K562 (cell line): ENCODE measurements at regions not wholly inside any gene's neighbourhood (a gene's known extent, or its start where the extent isn't known, plus 50 kb on each side); places are given as distances from the start of the nearest gene placed in this dataset.

Experiments used
- ATF2 ChIP-seq: sonication (generic); formaldehyde crosslinking; IDR thresholded peaks from 2 replicates; pipeline ENCODE4 v1.8.1; 2022; ENCODE audit warnings: missing genetic modification reagents
- CHD4 ChIP-seq: fragments of 200-600 bp; sonication (generic); IDR thresholded peaks from 3 replicates; pipeline ENCODE4 v1.6.1; 2012; ENCODE audit warnings: low read depth, mild to moderate bottlenecking, mixed read lengths, low read length, inconsistent platforms; ENCODE audit not compliant: insufficient read depth, insufficient replicate concordance, poor library complexity, severe bottlenecking
- COPS2 ChIP-seq: fragments of 450-650 bp; conservative IDR thresholded peaks from 2 replicates; pipeline ENCODE4 v1.6.1; 2016; ENCODE audit warnings: mild to moderate bottlenecking, moderate library complexity
- PTRF ChIP-seq: fragments of 450-650 bp; IDR thresholded peaks from 2 replicates; pipeline ENCODE4 v1.6.1; 2016; ENCODE audit warnings: mild to moderate bottlenecking, missing genetic modification characterization, missing compliant biosample characterization
- RNF2 ChIP-seq: sonication (generic); IDR thresholded peaks from 2 replicates; pipeline ENCODE4 v1.6.1; 2016
- SRSF1 ChIP-seq: fragments of 200-400 bp; formaldehyde crosslinking; IDR thresholded peaks from 2 replicates; pipeline ENCODE4 v1.6.1; 2017; ENCODE audit warnings: mild to moderate bottlenecking, low read depth, low read length, moderate library complexity
- TAL1 ChIP-seq: fragments of 450-650 bp; IDR thresholded peaks from 2 replicates; pipeline ENCODE4 v1.6.1; 2016; ENCODE audit warnings: mild to moderate bottlenecking
- ZNF76 ChIP-seq: fragments of 250-450 bp; sonication (Bioruptor Pico); IDR thresholded peaks from 2 replicates; pipeline ENCODE4 v1.4.0; 2020; ENCODE audit warnings: mild to moderate bottlenecking, moderate library complexity, borderline replicate concordance
- TF ChIP-seq, protein P1 (sequence below): conservative IDR thresholded peaks from 2 replicates; pipeline ENCODE4 v1.6.1; 2011; ENCODE audit warnings: low read depth, mild to moderate bottlenecking, low read length; ENCODE audit not compliant: control insufficient read depth
- TF ChIP-seq, protein P2 (sequence below): fragments of 200-800 bp; sonication (Bioruptor generic); IDR thresholded peaks from 2 replicates; pipeline ENCODE4 v1.6.1; 2017; ENCODE audit warnings: missing genetic modification characterization, missing compliant biosample characterization
- TF ChIP-seq, protein P3 (sequence below): fragments of 450-650 bp; formaldehyde crosslinking; IDR thresholded peaks from 2 replicates; pipeline ENCODE4 v1.4.0; 2022; ENCODE audit warnings: mild to moderate bottlenecking, moderate library complexity

DNA sequence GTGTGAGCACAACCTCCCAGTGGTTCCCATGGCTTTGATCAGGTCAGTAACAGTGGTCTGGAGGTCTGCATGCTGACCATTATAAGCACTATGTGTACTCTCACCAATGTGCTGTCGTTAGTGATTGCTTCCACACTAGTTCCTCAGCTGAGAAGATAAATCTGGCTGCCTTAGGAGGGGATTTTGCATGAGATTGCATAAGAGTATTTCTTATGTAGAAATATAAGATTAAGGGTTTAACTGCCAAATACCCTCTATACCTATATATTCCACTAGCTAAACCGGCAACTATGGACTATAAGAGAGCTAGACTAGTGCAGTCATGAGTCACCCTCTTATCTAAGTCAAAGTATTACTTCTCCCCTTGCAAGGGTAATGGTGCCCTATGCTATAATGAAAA, 580.2 kb downstream of the CDH11 start (continued):
- TF ChIP-seq, protein P1, sequence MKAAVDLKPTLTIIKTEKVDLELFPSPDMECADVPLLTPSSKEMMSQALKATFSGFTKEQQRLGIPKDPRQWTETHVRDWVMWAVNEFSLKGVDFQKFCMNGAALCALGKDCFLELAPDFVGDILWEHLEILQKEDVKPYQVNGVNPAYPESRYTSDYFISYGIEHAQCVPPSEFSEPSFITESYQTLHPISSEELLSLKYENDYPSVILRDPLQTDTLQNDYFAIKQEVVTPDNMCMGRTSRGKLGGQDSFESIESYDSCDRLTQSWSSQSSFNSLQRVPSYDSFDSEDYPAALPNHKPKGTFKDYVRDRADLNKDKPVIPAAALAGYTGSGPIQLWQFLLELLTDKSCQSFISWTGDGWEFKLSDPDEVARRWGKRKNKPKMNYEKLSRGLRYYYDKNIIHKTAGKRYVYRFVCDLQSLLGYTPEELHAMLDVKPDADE: no peak
- TF ChIP-seq SRSF1 (no peak), PTRF (no peak), TAL1 (no peak), ATF2 (no peak), RNF2 (no peak), CHD4 (no peak), ZNF76 (CRISPR knock-in tag) (no peak), COPS2 (no peak)
- TF ChIP-seq, protein P2, sequence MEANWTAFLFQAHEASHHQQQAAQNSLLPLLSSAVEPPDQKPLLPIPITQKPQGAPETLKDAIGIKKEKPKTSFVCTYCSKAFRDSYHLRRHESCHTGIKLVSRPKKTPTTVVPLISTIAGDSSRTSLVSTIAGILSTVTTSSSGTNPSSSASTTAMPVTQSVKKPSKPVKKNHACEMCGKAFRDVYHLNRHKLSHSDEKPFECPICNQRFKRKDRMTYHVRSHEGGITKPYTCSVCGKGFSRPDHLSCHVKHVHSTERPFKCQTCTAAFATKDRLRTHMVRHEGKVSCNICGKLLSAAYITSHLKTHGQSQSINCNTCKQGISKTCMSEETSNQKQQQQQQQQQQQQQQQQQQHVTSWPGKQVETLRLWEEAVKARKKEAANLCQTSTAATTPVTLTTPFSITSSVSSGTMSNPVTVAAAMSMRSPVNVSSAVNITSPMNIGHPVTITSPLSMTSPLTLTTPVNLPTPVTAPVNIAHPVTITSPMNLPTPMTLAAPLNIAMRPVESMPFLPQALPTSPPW: no peak
- TF ChIP-seq, protein P3, sequence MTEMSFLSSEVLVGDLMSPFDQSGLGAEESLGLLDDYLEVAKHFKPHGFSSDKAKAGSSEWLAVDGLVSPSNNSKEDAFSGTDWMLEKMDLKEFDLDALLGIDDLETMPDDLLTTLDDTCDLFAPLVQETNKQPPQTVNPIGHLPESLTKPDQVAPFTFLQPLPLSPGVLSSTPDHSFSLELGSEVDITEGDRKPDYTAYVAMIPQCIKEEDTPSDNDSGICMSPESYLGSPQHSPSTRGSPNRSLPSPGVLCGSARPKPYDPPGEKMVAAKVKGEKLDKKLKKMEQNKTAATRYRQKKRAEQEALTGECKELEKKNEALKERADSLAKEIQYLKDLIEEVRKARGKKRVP (CRISPR knock-in tag): no peak
